ENCODE measurements at regions not wholly inside any gene's neighbourhood (a gene's known extent, or its start where the extent isn't known, plus 50 kb on each side); places are given as distances from the start of the nearest gene placed in this dataset.

GRCh38 chrX:20477219-20477618 is 210.5 kb upstream of the RPS6KA3 start:
- TF ChIP-seq EZH2 (IDR thresholded peaks at IDR 0.05): no peak
- TF ChIP-seq POLR2AphosphoS5 (IDR thresholded peaks at IDR 0.05; ENCODE audit: borderline replicate concordance, low read depth, low read length): no peak

Measured in SK-N-MC (cell line).